Transverse colon (tissue), 3 donors: ENCODE measurements at regions not wholly inside any gene's neighbourhood (a gene's known extent, or its start where the extent isn't known, plus 50 kb on each side); places are given as distances from the start of the nearest gene placed in this dataset.

Source experiments
- CTCF ChIP-seq, 5 experiments: fragments of 200-600 bp in 3 of 5; fragments of 450-650 bp in 2 of 5; sonication (generic) in 3 of 5; IDR thresholded peaks; 1 replicate in 2 of 5; 2 replicates in 3 of 5; pipeline ENCODE4 v1.5.1; 2016 to 2017; ENCODE audit warnings: antibody characterized with exemption in 5 of 5, inconsistent platforms in 3 of 5, mild to moderate bottlenecking in 2 of 5, moderate library complexity in 1 of 5
- POLR2A ChIP-seq: fragments of 450-650 bp; IDR thresholded peaks from one replicate; pipeline ENCODE4 v1.6.1; 2016; ENCODE audit warnings: antibody characterized with exemption, mild to moderate bottlenecking, moderate library complexity

- TF ChIP-seq CTCF (IDR thresholded peaks at IDR 0.05), result no peak
- TF ChIP-seq POLR2A, result no peak
Observed at GRCh38 chr13:104327211-104327610, 1261.0 kb upstream of the SLC10A2 start.
